ENCODE measurements at regions not wholly inside any gene's neighbourhood (a gene's known extent, or its start where the extent isn't known, plus 50 kb on each side); places are given as distances from the start of the nearest gene placed in this dataset.

- TF ChIP-seq YY1 (IDR thresholded peaks at IDR 0.05; ENCODE audit: insufficient read depth, insufficient read length) (no peak), ZNF274 (IDR thresholded peaks at IDR 0.05; ENCODE audit: low read depth, low read length) (no peak), SUZ12 (IDR thresholded peaks at IDR 0.05; ENCODE audit: extremely low read depth, insufficient read depth, insufficient read length) (no peak)
These were observed 314.0 kb upstream of the THBS1 start for GRCh38 chr15:39266890-39267289.
